ENCODE measurements at regions not wholly inside any gene's neighbourhood (a gene's known extent, or its start where the extent isn't known, plus 50 kb on each side); places are given as distances from the start of the nearest gene placed in this dataset.
A peak's percentile ranks its signal among the peaks of the same experiment; 100 is the strongest.

GRCh38 chr3:28940994-28941393 lies 339.9 kb upstream of the RBMS3 start:
- Histone ChIP-seq H3K9me3 (no peaks in the 10 kb centered on the region), H3K4me3 (no peak overlapping the region), H3K27ac (peak overlapping the region; percentile 35 to 46), H3K4me1 (ENCODE audit: control insufficient read depth in 1 of 2, low read depth in 2 of 2) (peaks cover 11 to 40% of the 10 kb centered on the region in 2 donors), H3K36me3 (no peaks in the 10 kb centered on the region), H3K27me3 (replicated peaks; ENCODE audit: insufficient read depth) (no peaks in the 10 kb centered on the region)
- DNase-seq (ENCODE audit: low spot score) (no peak), ATAC-seq (ENCODE audit: insufficient number of reproducible peaks, low FRiP score, low read depth) (no peak)
- TF ChIP-seq, protein P1, sequence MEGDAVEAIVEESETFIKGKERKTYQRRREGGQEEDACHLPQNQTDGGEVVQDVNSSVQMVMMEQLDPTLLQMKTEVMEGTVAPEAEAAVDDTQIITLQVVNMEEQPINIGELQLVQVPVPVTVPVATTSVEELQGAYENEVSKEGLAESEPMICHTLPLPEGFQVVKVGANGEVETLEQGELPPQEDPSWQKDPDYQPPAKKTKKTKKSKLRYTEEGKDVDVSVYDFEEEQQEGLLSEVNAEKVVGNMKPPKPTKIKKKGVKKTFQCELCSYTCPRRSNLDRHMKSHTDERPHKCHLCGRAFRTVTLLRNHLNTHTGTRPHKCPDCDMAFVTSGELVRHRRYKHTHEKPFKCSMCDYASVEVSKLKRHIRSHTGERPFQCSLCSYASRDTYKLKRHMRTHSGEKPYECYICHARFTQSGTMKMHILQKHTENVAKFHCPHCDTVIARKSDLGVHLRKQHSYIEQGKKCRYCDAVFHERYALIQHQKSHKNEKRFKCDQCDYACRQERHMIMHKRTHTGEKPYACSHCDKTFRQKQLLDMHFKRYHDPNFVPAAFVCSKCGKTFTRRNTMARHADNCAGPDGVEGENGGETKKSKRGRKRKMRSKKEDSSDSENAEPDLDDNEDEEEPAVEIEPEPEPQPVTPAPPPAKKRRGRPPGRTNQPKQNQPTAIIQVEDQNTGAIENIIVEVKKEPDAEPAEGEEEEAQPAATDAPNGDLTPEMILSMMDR (IDR thresholded peaks at IDR 0.05) = no peak

DNA sequence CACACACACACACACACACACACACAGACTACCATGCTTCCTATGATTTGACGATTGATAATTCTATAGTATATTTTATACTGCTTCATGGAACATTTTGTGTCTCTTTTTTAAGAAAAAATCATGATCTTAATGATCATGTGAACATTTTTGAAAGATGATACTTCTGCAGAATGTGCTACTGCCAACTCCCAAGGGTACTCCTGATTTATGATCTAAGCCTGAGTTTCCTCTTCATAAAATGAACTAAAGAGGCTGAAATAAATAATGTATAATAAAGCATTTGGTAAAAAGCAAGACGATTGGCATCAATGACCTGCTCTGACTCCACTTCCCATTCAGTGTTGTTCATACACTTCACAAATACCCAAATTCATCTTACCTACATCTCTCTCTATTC lies 333.8 kb upstream of the RBMS3 start:
- Histone ChIP-seq H3K4me3 (no peak overlapping the region), H3K4me1 (ENCODE audit: control insufficient read depth in 1 of 2, low read depth in 2 of 2) (peaks cover 2 to 19% of the 10 kb centered on the region in 2 donors), H3K27ac (no peak overlapping the region), H3K9me3 (no peaks in the 10 kb centered on the region), H3K27me3 (replicated peaks; ENCODE audit: insufficient read depth) (no peaks in the 10 kb centered on the region), H3K36me3 (no peaks in the 10 kb centered on the region)
- DNase-seq (ENCODE audit: low spot score) = no peak
- no peak for ATAC-seq (ENCODE audit: insufficient number of reproducible peaks, low FRiP score, low read depth)
- TF ChIP-seq, protein P1 (IDR thresholded peaks at IDR 0.05) = no peak

- H3K4me1 ChIP-seq (ENCODE audit: control insufficient read depth in 1 of 2, low read depth in 2 of 2) = peaks cover 2 to 19% of the 10 kb centered on the region in 2 donors
- TF ChIP-seq, protein P1 (IDR thresholded peaks at IDR 0.05) = no peak
- no peaks in the 10 kb centered on the region for H3K27me3 ChIP-seq (replicated peaks; ENCODE audit: insufficient read depth)
- no peak overlapping the region for H3K27ac ChIP-seq
- DNase-seq (ENCODE audit: low spot score) (no peak), ATAC-seq (ENCODE audit: insufficient number of reproducible peaks, low FRiP score, low read depth) (no peak)
- no peaks in the 10 kb centered on the region for H3K36me3 ChIP-seq
- H3K9me3 ChIP-seq = no peaks in the 10 kb centered on the region
- H3K4me3 ChIP-seq = no peak overlapping the region
Measured at GRCh38 chr3:28947751-28948150, 333.1 kb upstream of the RBMS3 start.

- Histone ChIP-seq H3K27me3 (replicated peaks; ENCODE audit: insufficient read depth) (no peaks in the 10 kb centered on the region), H3K36me3 (no peaks in the 10 kb centered on the region), H3K4me3 (no peak overlapping the region), H3K9me3 (no peaks in the 10 kb centered on the region), H3K4me1 (ENCODE audit: control insufficient read depth in 1 of 2, low read depth in 2 of 2) (peaks cover 0 to 10% of the 10 kb centered on the region in 2 donors), H3K27ac (no peak overlapping the region)
- no peak for ATAC-seq (ENCODE audit: insufficient number of reproducible peaks, low FRiP score, low read depth)
- TF ChIP-seq, protein P1 (IDR thresholded peaks at IDR 0.05) = no peak
- DNase-seq (ENCODE audit: low spot score) = no peak
Measured at GRCh38 chr3:28948685-28949084, 332.2 kb upstream of the RBMS3 start.

DNA sequence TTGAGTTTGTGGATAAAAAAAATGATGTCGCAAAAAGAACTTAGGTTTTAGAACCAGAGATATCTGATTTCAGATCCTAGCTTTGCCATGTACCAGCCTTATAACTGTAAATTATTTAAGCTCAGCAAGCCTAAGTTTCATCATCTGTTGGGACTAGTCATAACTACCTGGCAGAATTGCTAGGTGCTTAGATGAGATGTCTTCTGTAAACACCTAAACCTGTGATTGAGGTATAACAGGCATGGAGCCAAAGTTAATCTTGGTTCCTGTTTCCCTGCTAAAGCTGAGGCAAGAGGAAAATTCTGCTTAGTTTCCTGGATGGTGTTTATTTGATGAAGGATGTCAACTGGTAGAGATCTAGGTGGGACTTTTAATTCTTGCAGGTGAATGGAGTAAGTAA lies 331.3 kb upstream of the RBMS3 start:
- Histone ChIP-seq H3K27me3 (replicated peaks; ENCODE audit: insufficient read depth) (no peaks in the 10 kb centered on the region), H3K4me3 (no peak overlapping the region), H3K36me3 (no peaks in the 10 kb centered on the region), H3K9me3 (no peaks in the 10 kb centered on the region), H3K4me1 (ENCODE audit: control insufficient read depth in 1 of 2, low read depth in 2 of 2) (peaks cover 0 to 9% of the 10 kb centered on the region in 2 donors), H3K27ac (no peak overlapping the region)
- DNase-seq (ENCODE audit: low spot score) (no peak), ATAC-seq (ENCODE audit: insufficient number of reproducible peaks, low FRiP score, low read depth) (no peak)
- TF ChIP-seq, protein P1 (IDR thresholded peaks at IDR 0.05) = no peak
